ENCODE measurements at regions not wholly inside any gene's neighbourhood (a gene's known extent, or its start where the extent isn't known, plus 50 kb on each side); places are given as distances from the start of the nearest gene placed in this dataset.

- TF ChIP-seq POLR2A (IDR thresholded peaks at IDR 0.05) (no peak), POLR2AphosphoS5 (IDR thresholded peaks at IDR 0.05) (no peak), CTCF (IDR thresholded peaks at IDR 0.05) (no peak), EP300 (IDR thresholded peaks at IDR 0.05) (no peak)
- Histone ChIP-seq H3K36me3 (no peaks in the 10 kb centered on the region), H3K9me3 (peaks cover 6 to 13% (median 11%) of the 10 kb centered on the region in 4 donors), H3K4me3 (no peak overlapping the region), H3K4me1 (no peaks in the 10 kb centered on the region), H3K27me3 (no peaks in the 10 kb centered on the region), H3K27ac (no peak overlapping the region)
- DNase-seq (peak in 1 of 2 donors; percentile 12), ATAC-seq (ENCODE audit: low FRiP score in 2 of 2) (peak in 1 of 2 donors; percentile 30)
- 51 to 54% methylated on average over 7 of the region's 7 CpGs for whole genome bisulfite sequencing, 2 donors
These were observed 50.9 kb upstream of the LEP start for GRCh38 chr7:128190051-128190647.

GRCh38 chr7:128191136-128191844 is 49.8 kb upstream of the LEP start:
- peak in 1 of 2 donors; percentile 3 for DNase-seq
- Histone ChIP-seq H3K4me3 (no peak overlapping the region), H3K27me3 (no peaks in the 10 kb centered on the region), H3K27ac (no peak overlapping the region), H3K4me1 (no peaks in the 10 kb centered on the region), H3K36me3 (no peaks in the 10 kb centered on the region), H3K9me3 (peaks cover 6 to 16% (median 15%) of the 10 kb centered on the region in 4 donors)
- TF ChIP-seq EP300 (IDR thresholded peaks at IDR 0.05), result no peak
- no peak for TF ChIP-seq CTCF (IDR thresholded peaks at IDR 0.05)
- no peak for TF ChIP-seq POLR2A (IDR thresholded peaks at IDR 0.05)
- TF ChIP-seq POLR2AphosphoS5 (IDR thresholded peaks at IDR 0.05), result no peak
- WGBS, 2 donors, result 74% methylated on average over 7 of the region's 7 CpGs
- ATAC-seq (ENCODE audit: low FRiP score in 2 of 2), result no peak
